ENCODE measurements at regions not wholly inside any gene's neighbourhood (a gene's known extent, or its start where the extent isn't known, plus 50 kb on each side); places are given as distances from the start of the nearest gene placed in this dataset.

DNA sequence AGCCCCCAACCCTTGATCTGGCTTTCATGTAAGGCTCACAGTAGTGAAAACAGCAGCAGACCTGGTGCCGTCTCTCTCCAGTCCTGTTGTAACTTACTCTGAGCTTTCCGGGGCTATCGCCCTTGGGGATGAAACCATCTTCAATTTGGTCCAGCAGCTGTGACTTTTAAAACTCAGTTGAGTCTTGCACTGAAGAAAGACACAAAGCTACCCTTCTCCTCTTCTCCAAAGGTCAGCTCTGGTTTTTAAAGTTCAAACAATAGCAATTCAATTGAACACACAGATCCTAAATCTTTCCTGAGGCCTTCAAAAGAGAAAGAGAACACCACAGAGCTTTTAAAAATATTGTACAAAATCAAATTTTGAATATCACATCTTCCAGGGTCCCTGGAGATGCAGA, 83.5 kb downstream of the SNX5 start:
- no peak for DNase-seq (ENCODE audit: low spot score in 2 of 2)
- H3K9me3 ChIP-seq, result peaks cover 0 to 6% of the 10 kb centered on the region in 2 donors
- no peaks in the 10 kb centered on the region for H3K36me3 ChIP-seq
- H3K4me3 ChIP-seq, result no peak overlapping the region
- H3K27me3 ChIP-seq, result no peaks in the 10 kb centered on the region
- intact Hi-C loops (cut with DNase I), result no loop called here
- TF ChIP-seq, protein P1, sequence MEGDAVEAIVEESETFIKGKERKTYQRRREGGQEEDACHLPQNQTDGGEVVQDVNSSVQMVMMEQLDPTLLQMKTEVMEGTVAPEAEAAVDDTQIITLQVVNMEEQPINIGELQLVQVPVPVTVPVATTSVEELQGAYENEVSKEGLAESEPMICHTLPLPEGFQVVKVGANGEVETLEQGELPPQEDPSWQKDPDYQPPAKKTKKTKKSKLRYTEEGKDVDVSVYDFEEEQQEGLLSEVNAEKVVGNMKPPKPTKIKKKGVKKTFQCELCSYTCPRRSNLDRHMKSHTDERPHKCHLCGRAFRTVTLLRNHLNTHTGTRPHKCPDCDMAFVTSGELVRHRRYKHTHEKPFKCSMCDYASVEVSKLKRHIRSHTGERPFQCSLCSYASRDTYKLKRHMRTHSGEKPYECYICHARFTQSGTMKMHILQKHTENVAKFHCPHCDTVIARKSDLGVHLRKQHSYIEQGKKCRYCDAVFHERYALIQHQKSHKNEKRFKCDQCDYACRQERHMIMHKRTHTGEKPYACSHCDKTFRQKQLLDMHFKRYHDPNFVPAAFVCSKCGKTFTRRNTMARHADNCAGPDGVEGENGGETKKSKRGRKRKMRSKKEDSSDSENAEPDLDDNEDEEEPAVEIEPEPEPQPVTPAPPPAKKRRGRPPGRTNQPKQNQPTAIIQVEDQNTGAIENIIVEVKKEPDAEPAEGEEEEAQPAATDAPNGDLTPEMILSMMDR (IDR thresholded peaks at IDR 0.05), result no peak
- H3K27ac ChIP-seq, result no peak overlapping the region
- H3K4me1 ChIP-seq, result no peaks in the 10 kb centered on the region

GRCh38 chr20:17884307-17885003, 84.1 kb downstream of the SNX5 start:
- no peaks in the 10 kb centered on the region for H3K27me3 ChIP-seq
- H3K4me3 ChIP-seq, result no peak overlapping the region
- no peak for DNase-seq (ENCODE audit: low spot score in 2 of 2)
- peaks cover 0 to 3% of the 10 kb centered on the region in 2 donors for H3K9me3 ChIP-seq
- no peaks in the 10 kb centered on the region for H3K4me1 ChIP-seq
- H3K36me3 ChIP-seq, result no peaks in the 10 kb centered on the region
- TF ChIP-seq, protein P1 (IDR thresholded peaks at IDR 0.05), result no peak
- no peak overlapping the region for H3K27ac ChIP-seq
- intact Hi-C loops (cut with DNase I), result no loop called here

DNA sequence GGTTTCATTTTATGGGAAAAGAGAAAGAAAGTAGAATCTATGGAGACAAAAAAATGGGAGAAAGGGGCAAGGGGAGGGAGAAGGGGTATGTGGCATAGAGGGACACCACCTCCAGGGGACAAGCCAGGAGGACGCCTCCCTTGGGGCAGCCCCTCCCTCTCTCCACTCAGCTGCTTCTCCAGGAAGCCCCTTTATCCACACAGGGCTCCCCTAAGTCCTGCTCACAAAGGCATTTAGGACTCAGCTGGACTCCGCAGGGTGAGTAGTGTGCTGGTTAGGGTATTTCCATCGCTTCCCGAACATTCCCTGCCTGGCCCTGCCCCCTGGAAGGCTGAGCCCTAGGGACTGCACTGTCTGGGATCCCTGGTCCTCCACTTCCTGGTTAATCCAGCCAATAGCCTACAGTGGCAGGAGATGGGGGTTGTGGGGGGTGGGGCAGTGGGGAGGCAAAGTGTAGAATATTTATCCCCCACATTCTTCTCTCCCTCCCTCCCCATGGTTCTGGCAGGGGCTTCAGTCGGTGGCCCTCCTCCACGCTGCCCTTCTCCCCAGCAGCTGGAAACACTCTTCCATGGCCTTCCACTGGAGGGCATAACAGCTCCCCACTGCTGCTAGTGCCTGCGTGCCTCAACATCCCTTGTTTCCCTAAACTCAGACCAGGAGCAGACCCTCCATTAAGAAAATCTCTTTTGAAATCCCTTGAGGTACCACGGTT, 84.8 kb downstream of the SNX5 start:
- Histone ChIP-seq H3K4me3 (no peak overlapping the region), H3K36me3 (no peaks in the 10 kb centered on the region), H3K9me3 (no peaks in the 10 kb centered on the region), H3K4me1 (no peaks in the 10 kb centered on the region), H3K27ac (no peak overlapping the region), H3K27me3 (no peaks in the 10 kb centered on the region)
- TF ChIP-seq, protein P1 (IDR thresholded peaks at IDR 0.05), result no peak
- intact Hi-C loops (cut with DNase I), result no loop called here
- no peak for DNase-seq (ENCODE audit: low spot score in 2 of 2)

- intact Hi-C loops (cut with DNase I), result no loop called here
Measured at GRCh38 chr20:17882834-17883591, 85.6 kb downstream of the SNX5 start.

DNA sequence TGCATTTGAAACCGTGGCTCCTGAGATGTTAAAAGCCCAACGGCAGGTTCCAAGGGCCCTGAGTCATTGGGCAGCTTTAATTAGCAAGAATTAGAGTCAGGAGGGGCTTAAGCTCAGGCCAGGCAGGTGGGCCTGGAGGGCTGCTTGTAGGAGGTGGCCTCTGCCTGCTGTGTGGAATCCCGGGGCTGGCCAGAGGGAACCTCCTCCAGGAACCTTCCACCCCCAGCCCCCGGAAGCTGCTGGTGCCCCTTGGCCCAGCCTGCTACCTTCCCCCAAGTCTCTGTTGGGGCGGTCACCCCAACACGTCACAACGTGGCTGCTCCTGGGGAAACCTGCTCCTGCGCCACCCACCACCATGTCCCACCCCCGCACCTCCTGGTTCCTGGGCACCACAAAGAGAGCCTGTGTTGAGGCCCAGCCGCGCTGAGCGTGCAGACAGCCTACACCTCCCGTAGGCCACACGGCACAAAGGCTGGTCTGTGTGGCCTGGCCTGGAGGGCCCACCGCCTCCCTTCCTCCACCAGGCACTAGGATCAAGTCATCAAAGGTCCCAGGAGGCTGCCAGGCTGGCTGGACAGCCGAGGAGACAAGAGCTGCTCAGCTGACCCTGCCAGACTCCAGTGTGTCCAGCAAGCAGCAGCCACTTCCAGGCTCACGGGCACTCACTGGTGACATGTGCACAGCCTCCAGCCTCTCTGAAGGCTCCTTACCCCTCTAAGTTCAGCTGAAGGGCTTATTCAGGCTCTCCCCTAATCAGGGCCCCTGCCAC, 86.3 kb downstream of the SNX5 start:
- no peak overlapping the region for H3K4me3 ChIP-seq
- H3K27me3 ChIP-seq, result no peaks in the 10 kb centered on the region
- no peaks in the 10 kb centered on the region for H3K36me3 ChIP-seq
- DNase-seq (ENCODE audit: low spot score in 2 of 2), result no peak
- intact Hi-C loops (cut with DNase I), result no loop called here
- TF ChIP-seq, protein P1 (IDR thresholded peaks at IDR 0.05), result no peak
- no peak overlapping the region for H3K27ac ChIP-seq
- H3K4me1 ChIP-seq, result no peaks in the 10 kb centered on the region
- no peaks in the 10 kb centered on the region for H3K9me3 ChIP-seq

More at GRCh38 chr20:17882834-17883591, 85.6 kb downstream of the SNX5 start:
- Histone ChIP-seq H3K4me1 (no peaks in the 10 kb centered on the region), H3K4me3 (no peak overlapping the region), H3K9me3 (no peaks in the 10 kb centered on the region), H3K36me3 (no peaks in the 10 kb centered on the region), H3K27ac (no peak overlapping the region), H3K27me3 (no peaks in the 10 kb centered on the region)
- no peak for DNase-seq (ENCODE audit: low spot score in 2 of 2)
- TF ChIP-seq, protein P1 (IDR thresholded peaks at IDR 0.05), result no peak

Measured in ascending aorta (tissue), 2 donors.